ENCODE measurements at regions not wholly inside any gene's neighbourhood (a gene's known extent, or its start where the extent isn't known, plus 50 kb on each side); places are given as distances from the start of the nearest gene placed in this dataset.
"Not testable (repeated sequence)": the region's sequence is repeated elsewhere in the genome, so short reads cannot be mapped to it uniquely, and the experiment has no call there.

GRCh38 chr14:101634850-101635748, 73.8 kb downstream of the DIO3 start:
- no peak for DNase-seq

GRCh38 chr14:101635749-101636560, 74.7 kb downstream of the DIO3 start:
- no peak for DNase-seq

- DNase-seq: no peak
Measured at GRCh38 chr14:101639241-101639833, 78.0 kb downstream of the DIO3 start.

- no peak for DNase-seq
Measured at GRCh38 chr14:101643651-101644050, 82.4 kb downstream of the DIO3 start.

GRCh38 chr14:101654051-101654450, 92.8 kb downstream of the DIO3 start:
- no peak for DNase-seq

GRCh38 chr14:101657372-101657771, 96.1 kb downstream of the DIO3 start:
- DNase-seq: no peak

GRCh38 chr14:101665478-101666078, 95.9 kb upstream of the PPP2R5C start:
- no peak for DNase-seq

- DNase-seq: no peak
Measured at GRCh38 chr14:101666264-101666663, 95.2 kb upstream of the PPP2R5C start.

- DNase-seq: no peak
Measured at GRCh38 chr14:101669629-101670028, 91.9 kb upstream of the PPP2R5C start.

- DNase-seq: no peak
Measured at GRCh38 chr14:101673873-101674272, 87.6 kb upstream of the PPP2R5C start.

GRCh38 chr14:101675835-101676234, 85.7 kb upstream of the PPP2R5C start:
- not testable (repeated sequence) for DNase-seq

- not testable (repeated sequence) for DNase-seq
Measured at GRCh38 chr14:101677912-101678327, 83.6 kb upstream of the PPP2R5C start.

GRCh38 chr14:101681795-101682194, 79.7 kb upstream of the PPP2R5C start:
- no peak for DNase-seq

GRCh38 chr14:101683365-101683764, 78.1 kb upstream of the PPP2R5C start:
- DNase-seq: no peak

GRCh38 chr14:101687756-101688546, 73.6 kb upstream of the PPP2R5C start:
- no peak for DNase-seq

- DNase-seq: no peak
Measured at GRCh38 chr14:101689039-101689501, 72.4 kb upstream of the PPP2R5C start.

GRCh38 chr14:101689966-101690365, 71.5 kb upstream of the PPP2R5C start:
- DNase-seq: not testable (repeated sequence)

- no peak for DNase-seq
Measured at GRCh38 chr14:101695659-101696058, 65.8 kb upstream of the PPP2R5C start.

- DNase-seq: peak; percentile 48
Measured at GRCh38 chr14:101704140-101704539, 57.4 kb upstream of the PPP2R5C start.

GRCh38 chr14:101705733-101706508, 55.6 kb upstream of the PPP2R5C start:
- peak; percentile 69 for DNase-seq

- no peak for DNase-seq
Measured at GRCh38 chr14:101706509-101707067, 54.9 kb upstream of the PPP2R5C start.

All from central memory CD4-positive, alpha-beta T cell (primary cell).